HG03095 (cell line): ENCODE measurements at regions not wholly inside any gene's neighbourhood (a gene's known extent, or its start where the extent isn't known, plus 50 kb on each side); places are given as distances from the start of the nearest gene placed in this dataset.

Experiments used
- ATAC-seq: cut with Tn5 transposase; IDR thresholded peaks from one replicate; pipeline ENCODE4 v1.9.1; 2021; ENCODE audit warnings: moderate library complexity; ENCODE audit not compliant: unreplicated experiment

GRCh38 chr6:74956559-74957428 lies 249.1 kb downstream of the COL12A1 start:
- no peak for ATAC-seq

- no peak for ATAC-seq
Measured at GRCh38 chr6:74953708-74954107, 252.1 kb downstream of the COL12A1 start.

GRCh38 chr6:74946961-74947360 lies 258.9 kb downstream of the COL12A1 start:
- ATAC-seq = no peak

GRCh38 chr6:74942130-74942529 lies 263.7 kb downstream of the COL12A1 start:
- ATAC-seq = no peak

- no peak for ATAC-seq
Measured at GRCh38 chr6:74941424-74941823, 264.4 kb downstream of the COL12A1 start.

- ATAC-seq = no peak
Measured at GRCh38 chr6:74939721-74940620, 265.9 kb downstream of the COL12A1 start.

GRCh38 chr6:74939151-74939708 lies 266.6 kb downstream of the COL12A1 start:
- no peak for ATAC-seq

- ATAC-seq = no peak
Measured at GRCh38 chr6:74937936-74938335, 267.9 kb downstream of the COL12A1 start.

- no peak for ATAC-seq
Measured at GRCh38 chr6:74936886-74937285, 269.0 kb downstream of the COL12A1 start.

GRCh38 chr6:74932232-74932888 lies 273.5 kb downstream of the COL12A1 start:
- no peak for ATAC-seq

GRCh38 chr6:74931558-74931957 lies 274.3 kb downstream of the COL12A1 start:
- ATAC-seq = no peak

GRCh38 chr6:74928203-74928602 lies 277.6 kb downstream of the COL12A1 start:
- ATAC-seq = no peak

GRCh38 chr6:74927299-74927698 lies 278.6 kb downstream of the COL12A1 start:
- ATAC-seq = no peak

GRCh38 chr6:74925683-74926082 lies 280.2 kb downstream of the COL12A1 start:
- ATAC-seq = no peak

- no peak for ATAC-seq
Measured at GRCh38 chr6:74914888-74915287, 291.0 kb downstream of the COL12A1 start.

- no peak for ATAC-seq
Measured at GRCh38 chr6:74912234-74912633, 293.6 kb downstream of the COL12A1 start.

GRCh38 chr6:74902846-74903245 lies 303.0 kb downstream of the COL12A1 start:
- ATAC-seq = no peak

- no peak for ATAC-seq
Measured at GRCh38 chr6:74902089-74902488, 303.8 kb downstream of the COL12A1 start.

GRCh38 chr6:74901576-74901975 lies 304.3 kb downstream of the COL12A1 start:
- no peak for ATAC-seq

- no peak for ATAC-seq
Measured at GRCh38 chr6:74899416-74899815, 306.4 kb downstream of the COL12A1 start.

- ATAC-seq = no peak
Measured at GRCh38 chr6:74892091-74892490, 313.8 kb downstream of the COL12A1 start.
